IMR-90 (cell line): ENCODE measurements at regions not wholly inside any gene's neighbourhood (a gene's known extent, or its start where the extent isn't known, plus 50 kb on each side); places are given as distances from the start of the nearest gene placed in this dataset.

ENCODE experiments used
- ATAC-seq: fragments of 200-7000 bp; cut with Tn5 transposase; 2 replicates; pipeline ENCODE4 v1.9.1; 2020; ENCODE audit warnings: low read depth, mild to moderate bottlenecking, moderate library complexity
- BruUV-seq: library from RNA; stranded (reverse); fragments of 400-500 nt; replicated peaks from 2 replicates; lab custom pipeline; 2021; lab: Mats Ljungman, UMichigan
- CTCF ChIA-PET: fragments of 300-600 bp; formaldehyde crosslinking; extraction: SDS; loops from one replicate; lab custom pipeline; 2021; ENCODE audit warnings: antibody characterized with exemption; lab: Yijun Ruan, JAX
- POLR2A ChIA-PET: fragments of 300-600 bp; sonication (Branson Sonifier 250); formaldehyde crosslinking; loops from one replicate; lab custom pipeline; 2022; ENCODE audit warnings: antibody characterized with exemption; ENCODE audit not compliant: unreplicated experiment; lab: Charles Lee
- DNase-seq: peaks from one replicate; pipeline ENCODE4 v3.0.0; 2013
- H2AFZ ChIP-seq: replicated peaks from 2 replicates; pipeline ENCODE3; 2013; ENCODE audit warnings: low read length, mild to moderate bottlenecking; ENCODE audit not compliant: poor library complexity
- H2AK5ac ChIP-seq: 2 replicates; pipeline ENCODE4 v1.6.1; 2013; ENCODE audit warnings: low read depth, low read length, inconsistent platforms
- H2AK9ac ChIP-seq: replicated peaks from 2 replicates; pipeline ENCODE3; 2013; ENCODE audit warnings: mild to moderate bottlenecking, low read depth, low read length, moderate library complexity; ENCODE audit not compliant: poor library complexity
- H2BK120ac ChIP-seq: 2 replicates; pipeline ENCODE4 v1.6.1; 2013; ENCODE audit warnings: low read depth, low read length, inconsistent platforms
- H2BK15ac ChIP-seq: 3 replicates; pipeline ENCODE4 v1.6.1; 2013; ENCODE audit warnings: low read depth, low read length, inconsistent platforms
- H2BK20ac ChIP-seq: 2 replicates; pipeline ENCODE4 v1.6.1; 2013; ENCODE audit warnings: low read depth, mild to moderate bottlenecking, inconsistent platforms, low read length, moderate library complexity
- H2BK5ac ChIP-seq: 2 replicates; pipeline ENCODE4 v1.6.1; 2013; ENCODE audit warnings: mild to moderate bottlenecking, low read depth, low read length, inconsistent platforms; ENCODE audit not compliant: poor library complexity, severe bottlenecking
- H3K14ac ChIP-seq: replicated peaks from 2 replicates; pipeline ENCODE4 v1.6.1; 2013; ENCODE audit warnings: low read depth, low read length, inconsistent platforms
- H3K18ac ChIP-seq: 2 replicates; pipeline ENCODE4 v1.6.1; 2013; ENCODE audit warnings: low read depth, low read length, control low read depth
- H3K23ac ChIP-seq: 2 replicates; pipeline ENCODE4 v1.6.1; 2013; ENCODE audit warnings: low read depth, low read length, inconsistent platforms
- H3K27ac ChIP-seq: 2 replicates; pipeline ENCODE4 v1.5.1; 2013; ENCODE audit warnings: mild to moderate bottlenecking, control low read depth, low read length; ENCODE audit not compliant: insufficient read depth
- H3K27me3 ChIP-seq: 2 replicates; pipeline ENCODE4 v1.6.1; 2013; ENCODE audit warnings: low read length; ENCODE audit not compliant: control insufficient read depth, insufficient read depth
- H3K36me3 ChIP-seq: 2 replicates; pipeline ENCODE4 v1.6.1; 2013; ENCODE audit warnings: low read length, mixed read lengths; ENCODE audit not compliant: control insufficient read depth, insufficient read depth
- H3K4ac ChIP-seq: 2 replicates; pipeline ENCODE4 v1.6.1; 2013; ENCODE audit warnings: low read depth, low read length, inconsistent platforms
- H3K4me1 ChIP-seq: 2 replicates; pipeline ENCODE4 v1.6.1; 2013; ENCODE audit warnings: low read length, mixed read lengths; ENCODE audit not compliant: control insufficient read depth, insufficient read depth
- H3K4me2 ChIP-seq: 2 replicates; pipeline ENCODE4 v1.6.1; 2013; ENCODE audit warnings: low read depth, mild to moderate bottlenecking, control low read depth, low read length, moderate library complexity
- H3K4me3 ChIP-seq: 2 replicates; pipeline ENCODE4 v1.5.1; 2013; ENCODE audit warnings: low read depth, mild to moderate bottlenecking, control low read depth, low read length, moderate library complexity; ENCODE audit not compliant: insufficient read depth
- H3K56ac ChIP-seq: 2 replicates; pipeline ENCODE4 v1.6.1; 2013; ENCODE audit warnings: low read length, inconsistent platforms; ENCODE audit not compliant: insufficient read depth; ENCODE audit errors: extremely low read depth
- H3K79me1 ChIP-seq, 2 experiments: 2 replicates each; pipeline ENCODE4 v1.6.1; 2013; ENCODE audit warnings: low read length in 2 of 2, inconsistent platforms in 1 of 2, low read depth in 1 of 2
- H3K9ac ChIP-seq: 2 replicates; pipeline ENCODE4 v1.6.1; 2013; ENCODE audit warnings: low read depth, low read length, control low read depth
- H3K9me1 ChIP-seq: 2 replicates; pipeline ENCODE4 v1.6.1; 2013; ENCODE audit warnings: low read length, inconsistent platforms; ENCODE audit not compliant: insufficient read depth
- H3K9me3 ChIP-seq: 2 replicates; pipeline ENCODE4 v1.6.1; 2013; ENCODE audit warnings: low read length; ENCODE audit not compliant: control insufficient read depth, insufficient read depth
- H4K20me1 ChIP-seq: 2 replicates; pipeline ENCODE4 v1.6.1; 2013; ENCODE audit warnings: low read length, inconsistent platforms; ENCODE audit not compliant: insufficient read depth
- H4K5ac ChIP-seq: 2 replicates; pipeline ENCODE4 v1.6.1; 2013; ENCODE audit warnings: mild to moderate bottlenecking, low read depth, low read length, control low read depth
- H4K8ac ChIP-seq, 2 experiments: 2 replicates each; pipeline ENCODE4 v1.6.1; 2013; ENCODE audit warnings: low read depth in 2 of 2, low read length in 2 of 2, control low read depth in 1 of 2, inconsistent platforms in 1 of 2
- H4K91ac ChIP-seq: 2 replicates; pipeline ENCODE4 v1.6.1; 2013; ENCODE audit warnings: low read depth, low read length, inconsistent platforms; ENCODE audit not compliant: insufficient read depth
- BHLHE40 ChIP-seq: fragments of 150-350 bp; IDR thresholded peaks from 2 replicates; pipeline ENCODE4 v1.6.1; 2016; ENCODE audit warnings: mild to moderate bottlenecking, low read depth, low read length
- CEBPB ChIP-seq: IDR thresholded peaks from 2 replicates; pipeline ENCODE4 v1.6.1; 2012; ENCODE audit warnings: low read depth, low read length, improper control_type of control experiment
- CHD1 ChIP-seq: IDR thresholded peaks from 2 replicates; pipeline ENCODE4 v1.6.1; 2012; ENCODE audit warnings: low read depth, low read length, improper control_type of control experiment
- FOS ChIP-seq: fragments of 150-350 bp; IDR thresholded peaks from 2 replicates; pipeline ENCODE4 v1.6.1; 2016; ENCODE audit warnings: low read depth, low read length
- MAFK ChIP-seq: IDR thresholded peaks from 2 replicates; pipeline ENCODE4 v1.6.1; 2012; ENCODE audit warnings: low read depth, low read length, improper control_type of control experiment
- MAZ ChIP-seq: IDR thresholded peaks from 2 replicates; pipeline ENCODE4 v1.6.1; 2012; ENCODE audit warnings: low read depth, mild to moderate bottlenecking, low read length, improper control_type of control experiment, moderate library complexity, borderline replicate concordance
- MXI1 ChIP-seq: IDR thresholded peaks from 2 replicates; pipeline ENCODE4 v1.6.1; 2012; ENCODE audit warnings: low read depth, mild to moderate bottlenecking, low read length, moderate library complexity, borderline replicate concordance
- NFE2L2 ChIP-seq: fragments of 150-350 bp; IDR thresholded peaks from 2 replicates; pipeline ENCODE4 v1.6.1; 2016; ENCODE audit warnings: low read depth, mild to moderate bottlenecking, low read length
- POLR2A ChIP-seq: IDR thresholded peaks from 2 replicates; pipeline ENCODE4 v1.6.1; 2012; ENCODE audit warnings: mild to moderate bottlenecking, low read depth, low read length
- RAD21 ChIP-seq: IDR thresholded peaks from 2 replicates; pipeline ENCODE4 v1.6.1; 2012; ENCODE audit warnings: low read length, improper control_type of control experiment
- RCOR1 ChIP-seq: IDR thresholded peaks from 2 replicates; pipeline ENCODE4 v1.6.1; 2012; ENCODE audit warnings: mild to moderate bottlenecking, low read length, improper control_type of control experiment; ENCODE audit not compliant: insufficient replicate concordance
- RFX5 ChIP-seq: IDR thresholded peaks from 2 replicates; pipeline ENCODE4 v1.8.0; 2012; ENCODE audit warnings: low read depth, mild to moderate bottlenecking, low read length, moderate library complexity
- SMC3 ChIP-seq: fragments of 150-350 bp; IDR thresholded peaks from 2 replicates; pipeline ENCODE4 v1.6.1; 2016; ENCODE audit warnings: low read depth, mild to moderate bottlenecking, antibody characterized with exemption, low read length, moderate library complexity
- WGBS, 2 experiments: methylation state at CpG; one replicate each; pipeline versions ENCODE4 v1.1.5 to v1.1.7; 2013; ENCODE audit warnings: missing lambda C conversion rate in 2 of 2; ENCODE audit not compliant: insufficient read length in 1 of 2; ENCODE audit errors: extremely low coverage in 2 of 2; 5-methylcytosine and 5-hydroxymethylcytosine counted together
- dilution Hi-C: fragments of 300-500 bp; cut with HindIII; formaldehyde crosslinking; loops from one replicate; pipeline ENCODE4 v1.14.3; 2018; ENCODE audit warnings: low sequenced_read_pairs; ENCODE audit not compliant: unreplicated experiment
- in situ Hi-C: fragments of 300-500 bp; cut with MboI; formaldehyde crosslinking; loops from 3 replicates; pipeline ENCODE4 v1.14.3; 2019; ENCODE audit warnings: low sequenced_read_pairs, inconsistent platforms, mixed read lengths
- intact Hi-C: fragments of 100-400 bp; cut with micrococcal nuclease; formaldehyde crosslinking; loops from 2 replicates; pipeline ENCODE4 v1.10.0; 2022
- TF ChIP-seq, protein P1 (sequence below): conservative IDR thresholded peaks from 2 replicates; pipeline ENCODE4 v1.5.1; 2012; ENCODE audit warnings: mild to moderate bottlenecking, low read depth, low read length, improper control_type of control experiment
- TF ChIP-seq, protein P2 (sequence below): fragments of 150-350 bp; IDR thresholded peaks from 2 replicates; pipeline ENCODE4 v1.6.1; 2016; ENCODE audit warnings: low read depth, mild to moderate bottlenecking, low read length, moderate library complexity, borderline replicate concordance
- TF ChIP-seq, protein P3 (sequence below): fragments of 150-350 bp; IDR thresholded peaks from 2 replicates; pipeline ENCODE4 v1.6.1; 2017; ENCODE audit warnings: mild to moderate bottlenecking, antibody characterized with exemption, low read length, low read depth

DNA sequence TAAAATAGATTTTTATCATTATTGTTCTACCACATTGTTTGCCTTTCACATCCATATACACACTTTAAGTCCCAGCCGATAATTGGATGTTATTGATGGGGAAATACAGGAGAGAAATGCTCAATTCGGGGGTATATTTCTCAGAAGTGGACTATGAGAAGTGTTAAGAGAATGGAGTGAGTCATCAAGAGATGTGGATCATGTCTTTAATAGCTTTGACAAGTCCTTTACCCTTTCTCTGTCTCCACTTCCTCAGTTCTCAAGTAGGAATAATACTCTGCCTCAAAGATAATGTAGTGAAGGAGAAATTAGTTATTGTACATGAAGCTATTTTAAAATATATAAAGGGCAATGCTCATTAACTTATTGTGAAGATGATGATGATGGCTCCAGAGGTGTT lies 1017.6 kb upstream of the PIK3C3 start:
- Histone ChIP-seq H3K36me3 (no peaks in the 10 kb centered on the region), H3K27me3 (no peaks in the 10 kb centered on the region), H3K4me1 (no peaks in the 10 kb centered on the region), H3K4ac (no peak overlapping the region), H2AFZ (no peak overlapping the region), H3K27ac (no peak overlapping the region), H2AK9ac (no peak overlapping the region), H2BK20ac (no peak overlapping the region), H2BK15ac (no peak overlapping the region), H3K9me3 (no peaks in the 10 kb centered on the region), H3K23ac (no peak overlapping the region), H2AK5ac (no peak overlapping the region), H3K56ac (no peak overlapping the region), H4K20me1 (no peaks in the 10 kb centered on the region), H3K4me2 (no peak overlapping the region), H3K9ac (no peak overlapping the region), H3K79me1 (no peaks in the 10 kb centered on the region), H3K14ac (no peak overlapping the region), H4K8ac (no peak overlapping the region), H4K5ac (no peak overlapping the region), H3K4me3 (no peak overlapping the region), H3K18ac (no peak overlapping the region), H3K9me1 (no peaks in the 10 kb centered on the region), H2BK120ac (no peak overlapping the region), H4K91ac (no peak overlapping the region), H2BK5ac (no peak overlapping the region)
- in situ Hi-C loops = no loop called here
- CTCF ChIA-PET = no interaction called here
- no peak for ATAC-seq
- POLR2A ChIA-PET = interaction anchor here (0.7 kb wide), 1 partner anchor 711 kb away, joined by 10 read pairs; no protein-coding TSS in a partner anchor
- no CpG with 5 or more reads among the region's 2 CpGs for WGBS, 2 experiments
- dilution Hi-C loops = no loop called here
- intact Hi-C loops = no loop called here
- TF ChIP-seq FOS (no peak), CEBPB (no peak), RCOR1 (no peak), MXI1 (no peak), MAFK (no peak), SMC3 (no peak), CHD1 (no peak), BHLHE40 (no peak), MAZ (no peak), RAD21 (no peak), NFE2L2 (no peak), POLR2A (no peak), RFX5 (no peak)
- TF ChIP-seq, protein P1, sequence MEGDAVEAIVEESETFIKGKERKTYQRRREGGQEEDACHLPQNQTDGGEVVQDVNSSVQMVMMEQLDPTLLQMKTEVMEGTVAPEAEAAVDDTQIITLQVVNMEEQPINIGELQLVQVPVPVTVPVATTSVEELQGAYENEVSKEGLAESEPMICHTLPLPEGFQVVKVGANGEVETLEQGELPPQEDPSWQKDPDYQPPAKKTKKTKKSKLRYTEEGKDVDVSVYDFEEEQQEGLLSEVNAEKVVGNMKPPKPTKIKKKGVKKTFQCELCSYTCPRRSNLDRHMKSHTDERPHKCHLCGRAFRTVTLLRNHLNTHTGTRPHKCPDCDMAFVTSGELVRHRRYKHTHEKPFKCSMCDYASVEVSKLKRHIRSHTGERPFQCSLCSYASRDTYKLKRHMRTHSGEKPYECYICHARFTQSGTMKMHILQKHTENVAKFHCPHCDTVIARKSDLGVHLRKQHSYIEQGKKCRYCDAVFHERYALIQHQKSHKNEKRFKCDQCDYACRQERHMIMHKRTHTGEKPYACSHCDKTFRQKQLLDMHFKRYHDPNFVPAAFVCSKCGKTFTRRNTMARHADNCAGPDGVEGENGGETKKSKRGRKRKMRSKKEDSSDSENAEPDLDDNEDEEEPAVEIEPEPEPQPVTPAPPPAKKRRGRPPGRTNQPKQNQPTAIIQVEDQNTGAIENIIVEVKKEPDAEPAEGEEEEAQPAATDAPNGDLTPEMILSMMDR = no peak
- TF ChIP-seq, protein P2, sequence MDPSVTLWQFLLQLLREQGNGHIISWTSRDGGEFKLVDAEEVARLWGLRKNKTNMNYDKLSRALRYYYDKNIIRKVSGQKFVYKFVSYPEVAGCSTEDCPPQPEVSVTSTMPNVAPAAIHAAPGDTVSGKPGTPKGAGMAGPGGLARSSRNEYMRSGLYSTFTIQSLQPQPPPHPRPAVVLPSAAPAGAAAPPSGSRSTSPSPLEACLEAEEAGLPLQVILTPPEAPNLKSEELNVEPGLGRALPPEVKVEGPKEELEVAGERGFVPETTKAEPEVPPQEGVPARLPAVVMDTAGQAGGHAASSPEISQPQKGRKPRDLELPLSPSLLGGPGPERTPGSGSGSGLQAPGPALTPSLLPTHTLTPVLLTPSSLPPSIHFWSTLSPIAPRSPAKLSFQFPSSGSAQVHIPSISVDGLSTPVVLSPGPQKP = no peak
- TF ChIP-seq, protein P3, sequence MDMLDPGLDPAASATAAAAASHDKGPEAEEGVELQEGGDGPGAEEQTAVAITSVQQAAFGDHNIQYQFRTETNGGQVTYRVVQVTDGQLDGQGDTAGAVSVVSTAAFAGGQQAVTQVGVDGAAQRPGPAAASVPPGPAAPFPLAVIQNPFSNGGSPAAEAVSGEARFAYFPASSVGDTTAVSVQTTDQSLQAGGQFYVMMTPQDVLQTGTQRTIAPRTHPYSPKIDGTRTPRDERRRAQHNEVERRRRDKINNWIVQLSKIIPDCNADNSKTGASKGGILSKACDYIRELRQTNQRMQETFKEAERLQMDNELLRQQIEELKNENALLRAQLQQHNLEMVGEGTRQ = no peak
- BruUV-seq = no TSS peak
- DNase-seq = peak; percentile 14
